ENCODE measurements at regions not wholly inside any gene's neighbourhood (a gene's known extent, or its start where the extent isn't known, plus 50 kb on each side); places are given as distances from the start of the nearest gene placed in this dataset.

GRCh38 chr3:159782724-159783421 lies 205.8 kb upstream of the IL12A start:
- TF ChIP-seq POLR2A (IDR thresholded peaks at IDR 0.05; ENCODE audit: low read length) (no peak), GATA1 (IDR thresholded peaks at IDR 0.05; ENCODE audit: low read depth, low read length) (no peak)

Data from erythroblast (primary cell).